OCI-LY1 (cell line): ENCODE measurements at regions not wholly inside any gene's neighbourhood (a gene's known extent, or its start where the extent isn't known, plus 50 kb on each side); places are given as distances from the start of the nearest gene placed in this dataset.

Experiments
- CTCF ChIP-seq: fragments of 200-600 bp; sonication (generic), shearing (Covaris generic); IDR thresholded peaks from 2 replicates; pipeline ENCODE4 v1.5.1; 2017; ENCODE audit warnings: mild to moderate bottlenecking, antibody characterized with exemption, low read length, moderate library complexity, mixed read lengths
- EZH2 ChIP-seq: fragments of 200-600 bp; sonication (generic), shearing (Covaris generic); IDR thresholded peaks from 2 replicates; pipeline ENCODE4 v1.8.0; 2017; ENCODE audit warnings: borderline replicate concordance, mixed run types, mild to moderate bottlenecking, antibody characterized with exemption, low read length, moderate library complexity, mixed read lengths

- TF ChIP-seq CTCF (no peak), EZH2 (no peak)
These were observed 2374.6 kb downstream of the PCDH9 start for GRCh38 chr13:64855506-64855905.
